ENCODE measurements at regions not wholly inside any gene's neighbourhood (a gene's known extent, or its start where the extent isn't known, plus 50 kb on each side); places are given as distances from the start of the nearest gene placed in this dataset.

GRCh38 chr10:80718024-80718423, 180.3 kb downstream of the SH2D4B start:
- intact Hi-C loops (cut with micrococcal nuclease; ENCODE audit: unreplicated experiment) (no loop called here), in situ Hi-C loops (cut with HindIII; ENCODE audit: low pct_unique_long_range_greater_than_20kb, low sequenced_read_pairs) (no loop called here)
- Histone ChIP-seq H3K4me1 (ENCODE audit: control insufficient read depth, insufficient read depth, low read length) (no peaks in the 10 kb centered on the region), H3K27ac (ENCODE audit: low read length) (no peak overlapping the region), H3K9me3 (ENCODE audit: control insufficient read depth, insufficient read depth, low read depth, low read length) (no peaks in the 10 kb centered on the region), H3K27me3 (ENCODE audit: control insufficient read depth, insufficient read depth, low read length) (no peaks in the 10 kb centered on the region), H3K36me3 (ENCODE audit: control insufficient read depth, insufficient read depth, low read length) (no peaks in the 10 kb centered on the region), H3K4me3 (ENCODE audit: low read depth in 2 of 2, low read length in 2 of 2) (no peak overlapping the region)
- no peak for TF ChIP-seq REST (IDR thresholded peaks at IDR 0.05; ENCODE audit: insufficient read depth in 1 of 2, low read depth in 2 of 2, low read length in 1 of 2)
- no peak for TF ChIP-seq TCF7L2 (IDR thresholded peaks at IDR 0.05; ENCODE audit: low read depth, low read length)
- no peak for TF ChIP-seq SIN3A (IDR thresholded peaks at IDR 0.05; ENCODE audit: borderline replicate concordance, insufficient read depth, low read depth, low read length)
- TF ChIP-seq POLR2AphosphoS5 (IDR thresholded peaks at IDR 0.05; ENCODE audit: low read depth, low read length) = no peak
- no peak for TF ChIP-seq CTCF (IDR thresholded peaks at IDR 0.05)
- ATAC-seq (no peak), DNase-seq (ENCODE audit: low read depth, low spot score) (no peak)
- CTCF ChIA-PET = no interaction called here
- POLR2A ChIA-PET = no interaction called here
- no TSS peak for BruUV-seq (replicated peaks)

- no peak overlapping the region for H3K4me3 ChIP-seq (ENCODE audit: low read depth in 2 of 2, low read length in 2 of 2)
- no peak for DNase-seq (ENCODE audit: low read depth, low spot score)
- no peak for ATAC-seq
- CTCF ChIA-PET = no interaction called here
- intact Hi-C loops (cut with micrococcal nuclease; ENCODE audit: unreplicated experiment) (no loop called here), in situ Hi-C loops (cut with HindIII; ENCODE audit: low pct_unique_long_range_greater_than_20kb, low sequenced_read_pairs) (no loop called here)
- no peaks in the 10 kb centered on the region for H3K36me3 ChIP-seq (ENCODE audit: control insufficient read depth, insufficient read depth, low read length)
- no peaks in the 10 kb centered on the region for H3K9me3 ChIP-seq (ENCODE audit: control insufficient read depth, insufficient read depth, low read depth, low read length)
- TF ChIP-seq REST (IDR thresholded peaks at IDR 0.05; ENCODE audit: insufficient read depth in 1 of 2, low read depth in 2 of 2, low read length in 1 of 2) = no peak
- TF ChIP-seq SIN3A (IDR thresholded peaks at IDR 0.05; ENCODE audit: borderline replicate concordance, insufficient read depth, low read depth, low read length) = no peak
- no peak for TF ChIP-seq CTCF (IDR thresholded peaks at IDR 0.05)
- no peak for TF ChIP-seq TCF7L2 (IDR thresholded peaks at IDR 0.05; ENCODE audit: low read depth, low read length)
- TF ChIP-seq POLR2AphosphoS5 (IDR thresholded peaks at IDR 0.05; ENCODE audit: low read depth, low read length) = no peak
- BruUV-seq (replicated peaks) = no TSS peak
- no peaks in the 10 kb centered on the region for H3K4me1 ChIP-seq (ENCODE audit: control insufficient read depth, insufficient read depth, low read length)
- H3K27me3 ChIP-seq (ENCODE audit: control insufficient read depth, insufficient read depth, low read length) = no peaks in the 10 kb centered on the region
- POLR2A ChIA-PET = no interaction called here
- no peak overlapping the region for H3K27ac ChIP-seq (ENCODE audit: low read length)
Observed at GRCh38 chr10:80719935-80720334, 182.2 kb downstream of the SH2D4B start.

Measured in Panc1 (cell line).